ENCODE measurements at regions not wholly inside any gene's neighbourhood (a gene's known extent, or its start where the extent isn't known, plus 50 kb on each side); places are given as distances from the start of the nearest gene placed in this dataset.

DNA sequence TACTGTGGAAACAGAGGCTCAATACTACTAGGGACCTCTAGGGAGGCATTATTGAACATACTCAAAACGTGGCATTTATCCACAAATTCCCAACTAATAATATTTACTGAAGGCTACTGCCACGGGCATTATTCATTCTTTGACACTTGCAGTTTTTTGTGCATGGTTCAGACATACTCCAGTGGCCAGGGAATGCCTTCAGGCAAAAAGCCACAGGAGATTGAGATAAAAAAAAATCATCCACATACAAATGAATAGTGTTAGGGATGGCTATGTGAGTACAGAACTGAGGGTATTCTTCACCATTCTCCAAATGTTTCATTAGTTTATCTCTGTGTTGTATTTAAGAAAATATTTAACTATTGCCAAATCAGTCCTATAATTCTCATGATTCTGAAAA lies 974.9 kb upstream of the PIK3C3 start:
- Histone ChIP-seq H3K9ac (ENCODE audit: low read depth in 1 of 2, low read length in 2 of 2) (no peak overlapping the region), H3K4me3 (ENCODE audit: low read depth in 1 of 3, low read length in 3 of 3) (no peak overlapping the region), H3K36me3 (ENCODE audit: control insufficient read depth in 4 of 4, insufficient read depth in 3 of 4, low read depth in 1 of 4, low read length in 3 of 4) (no peaks in the 10 kb centered on the region), H3K27me3 (ENCODE audit: control insufficient read depth in 4 of 4, insufficient read depth in 4 of 4, low read length in 3 of 4) (no peaks in the 10 kb centered on the region), H3K9me3 (ENCODE audit: control insufficient read depth in 4 of 4, low read length in 3 of 4) (peaks cover 0 to 2% (median 0%) of the 10 kb centered on the region in 4 donors), H3K27ac (ENCODE audit: low read depth in 1 of 2, low read length in 2 of 2) (no peak overlapping the region), H3K4me1 (ENCODE audit: control insufficient read depth in 4 of 4, insufficient read depth in 4 of 4, low read length in 3 of 4) (peaks cover 0 to 1% (median 0%) of the 10 kb centered on the region in 4 donors)
- no peak for DNase-seq (ENCODE audit: low spot score)
- TF ChIP-seq RAD21 (IDR thresholded peaks at IDR 0.05) (no peak), FOXA2 (IDR thresholded peaks at IDR 0.05) (no peak), FOXA1 (IDR thresholded peaks at IDR 0.05) (no peak), SP1 (IDR thresholded peaks at IDR 0.05) (no peak), TAF1 (conservative IDR thresholded peaks at IDR 0.05) (no peak), GABPA (IDR thresholded peaks at IDR 0.05 in 1 of 2, conservative IDR thresholded peaks at IDR 0.05 in 1 of 2) (no peak), YY1 (IDR thresholded peaks at IDR 0.05) (no peak), EGR1 (IDR thresholded peaks at IDR 0.05; ENCODE audit: low read depth in 2 of 2) (no peak), JUND (IDR thresholded peaks at IDR 0.05) (no peak), RXRA (IDR thresholded peaks at IDR 0.05) (no peak)
- TF ChIP-seq, protein P1, sequence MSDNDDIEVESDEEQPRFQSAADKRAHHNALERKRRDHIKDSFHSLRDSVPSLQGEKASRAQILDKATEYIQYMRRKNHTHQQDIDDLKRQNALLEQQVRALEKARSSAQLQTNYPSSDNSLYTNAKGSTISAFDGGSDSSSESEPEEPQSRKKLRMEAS (IDR thresholded peaks at IDR 0.05) = no peak
- TF ChIP-seq, protein P2, sequence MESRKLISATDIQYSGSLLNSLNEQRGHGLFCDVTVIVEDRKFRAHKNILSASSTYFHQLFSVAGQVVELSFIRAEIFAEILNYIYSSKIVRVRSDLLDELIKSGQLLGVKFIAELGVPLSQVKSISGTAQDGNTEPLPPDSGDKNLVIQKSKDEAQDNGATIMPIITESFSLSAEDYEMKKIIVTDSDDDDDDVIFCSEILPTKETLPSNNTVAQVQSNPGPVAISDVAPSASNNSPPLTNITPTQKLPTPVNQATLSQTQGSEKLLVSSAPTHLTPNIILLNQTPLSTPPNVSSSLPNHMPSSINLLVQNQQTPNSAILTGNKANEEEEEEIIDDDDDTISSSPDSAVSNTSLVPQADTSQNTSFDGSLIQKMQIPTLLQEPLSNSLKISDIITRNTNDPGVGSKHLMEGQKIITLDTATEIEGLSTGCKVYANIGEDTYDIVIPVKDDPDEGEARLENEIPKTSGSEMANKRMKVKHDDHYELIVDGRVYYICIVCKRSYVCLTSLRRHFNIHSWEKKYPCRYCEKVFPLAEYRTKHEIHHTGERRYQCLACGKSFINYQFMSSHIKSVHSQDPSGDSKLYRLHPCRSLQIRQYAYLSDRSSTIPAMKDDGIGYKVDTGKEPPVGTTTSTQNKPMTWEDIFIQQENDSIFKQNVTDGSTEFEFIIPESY (IDR thresholded peaks at IDR 0.05) = no peak
- TF ChIP-seq, protein P3, sequence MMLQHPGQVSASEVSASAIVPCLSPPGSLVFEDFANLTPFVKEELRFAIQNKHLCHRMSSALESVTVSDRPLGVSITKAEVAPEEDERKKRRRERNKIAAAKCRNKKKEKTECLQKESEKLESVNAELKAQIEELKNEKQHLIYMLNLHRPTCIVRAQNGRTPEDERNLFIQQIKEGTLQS (IDR thresholded peaks at IDR 0.05) = no peak
- TF ChIP-seq, protein P4, sequence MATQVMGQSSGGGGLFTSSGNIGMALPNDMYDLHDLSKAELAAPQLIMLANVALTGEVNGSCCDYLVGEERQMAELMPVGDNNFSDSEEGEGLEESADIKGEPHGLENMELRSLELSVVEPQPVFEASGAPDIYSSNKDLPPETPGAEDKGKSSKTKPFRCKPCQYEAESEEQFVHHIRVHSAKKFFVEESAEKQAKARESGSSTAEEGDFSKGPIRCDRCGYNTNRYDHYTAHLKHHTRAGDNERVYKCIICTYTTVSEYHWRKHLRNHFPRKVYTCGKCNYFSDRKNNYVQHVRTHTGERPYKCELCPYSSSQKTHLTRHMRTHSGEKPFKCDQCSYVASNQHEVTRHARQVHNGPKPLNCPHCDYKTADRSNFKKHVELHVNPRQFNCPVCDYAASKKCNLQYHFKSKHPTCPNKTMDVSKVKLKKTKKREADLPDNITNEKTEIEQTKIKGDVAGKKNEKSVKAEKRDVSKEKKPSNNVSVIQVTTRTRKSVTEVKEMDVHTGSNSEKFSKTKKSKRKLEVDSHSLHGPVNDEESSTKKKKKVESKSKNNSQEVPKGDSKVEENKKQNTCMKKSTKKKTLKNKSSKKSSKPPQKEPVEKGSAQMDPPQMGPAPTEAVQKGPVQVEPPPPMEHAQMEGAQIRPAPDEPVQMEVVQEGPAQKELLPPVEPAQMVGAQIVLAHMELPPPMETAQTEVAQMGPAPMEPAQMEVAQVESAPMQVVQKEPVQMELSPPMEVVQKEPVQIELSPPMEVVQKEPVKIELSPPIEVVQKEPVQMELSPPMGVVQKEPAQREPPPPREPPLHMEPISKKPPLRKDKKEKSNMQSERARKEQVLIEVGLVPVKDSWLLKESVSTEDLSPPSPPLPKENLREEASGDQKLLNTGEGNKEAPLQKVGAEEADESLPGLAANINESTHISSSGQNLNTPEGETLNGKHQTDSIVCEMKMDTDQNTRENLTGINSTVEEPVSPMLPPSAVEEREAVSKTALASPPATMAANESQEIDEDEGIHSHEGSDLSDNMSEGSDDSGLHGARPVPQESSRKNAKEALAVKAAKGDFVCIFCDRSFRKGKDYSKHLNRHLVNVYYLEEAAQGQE (IDR thresholded peaks at IDR 0.05) = no peak
- TF ChIP-seq, protein P5, sequence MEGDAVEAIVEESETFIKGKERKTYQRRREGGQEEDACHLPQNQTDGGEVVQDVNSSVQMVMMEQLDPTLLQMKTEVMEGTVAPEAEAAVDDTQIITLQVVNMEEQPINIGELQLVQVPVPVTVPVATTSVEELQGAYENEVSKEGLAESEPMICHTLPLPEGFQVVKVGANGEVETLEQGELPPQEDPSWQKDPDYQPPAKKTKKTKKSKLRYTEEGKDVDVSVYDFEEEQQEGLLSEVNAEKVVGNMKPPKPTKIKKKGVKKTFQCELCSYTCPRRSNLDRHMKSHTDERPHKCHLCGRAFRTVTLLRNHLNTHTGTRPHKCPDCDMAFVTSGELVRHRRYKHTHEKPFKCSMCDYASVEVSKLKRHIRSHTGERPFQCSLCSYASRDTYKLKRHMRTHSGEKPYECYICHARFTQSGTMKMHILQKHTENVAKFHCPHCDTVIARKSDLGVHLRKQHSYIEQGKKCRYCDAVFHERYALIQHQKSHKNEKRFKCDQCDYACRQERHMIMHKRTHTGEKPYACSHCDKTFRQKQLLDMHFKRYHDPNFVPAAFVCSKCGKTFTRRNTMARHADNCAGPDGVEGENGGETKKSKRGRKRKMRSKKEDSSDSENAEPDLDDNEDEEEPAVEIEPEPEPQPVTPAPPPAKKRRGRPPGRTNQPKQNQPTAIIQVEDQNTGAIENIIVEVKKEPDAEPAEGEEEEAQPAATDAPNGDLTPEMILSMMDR (IDR thresholded peaks at IDR 0.05; ENCODE audit: low read depth, low read length, missing input control) = no peak
- 19% methylated on average over 2 of the region's 2 CpGs for WGBS

DNA sequence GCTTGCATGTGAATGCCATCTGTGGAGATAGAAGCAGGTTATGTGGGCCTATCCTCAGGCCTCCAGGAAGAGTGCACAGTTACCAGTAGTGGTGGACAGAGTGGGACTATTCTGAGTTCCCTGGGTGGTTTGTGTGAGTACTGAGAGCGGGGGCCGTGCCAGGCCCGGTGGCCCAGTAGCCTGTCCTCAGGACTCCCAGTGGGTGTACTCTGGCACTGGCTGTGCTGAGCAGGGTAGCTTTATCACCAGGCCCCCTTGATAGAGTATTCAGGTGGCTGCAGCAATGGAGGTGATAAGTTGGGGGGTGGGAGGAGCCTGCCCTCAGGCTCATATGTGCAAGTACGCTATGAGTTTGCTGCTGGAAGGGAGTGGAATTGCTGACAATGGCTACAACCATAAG lies 979.0 kb upstream of the PIK3C3 start:
- no peak for DNase-seq (ENCODE audit: low spot score)
- no peak overlapping the region for H3K4me3 ChIP-seq (ENCODE audit: low read depth in 1 of 3, low read length in 3 of 3)
- WGBS = 92% methylated on average over 4 of the region's 4 CpGs
- no peaks in the 10 kb centered on the region for H3K4me1 ChIP-seq (ENCODE audit: control insufficient read depth in 4 of 4, insufficient read depth in 4 of 4, low read length in 3 of 4)
- H3K27me3 ChIP-seq (ENCODE audit: control insufficient read depth in 4 of 4, insufficient read depth in 4 of 4, low read length in 3 of 4) = no peaks in the 10 kb centered on the region
- no peak overlapping the region for H3K27ac ChIP-seq (ENCODE audit: low read depth in 1 of 2, low read length in 2 of 2)
- H3K9me3 ChIP-seq (ENCODE audit: control insufficient read depth in 4 of 4, low read length in 3 of 4) = peaks cover 0 to 2% (median 0%) of the 10 kb centered on the region in 4 donors
- H3K9ac ChIP-seq (ENCODE audit: low read depth in 1 of 2, low read length in 2 of 2) = no peak overlapping the region
- H3K36me3 ChIP-seq (ENCODE audit: control insufficient read depth in 4 of 4, insufficient read depth in 3 of 4, low read depth in 1 of 4, low read length in 3 of 4) = no peaks in the 10 kb centered on the region
- TF ChIP-seq EGR1 (IDR thresholded peaks at IDR 0.05; ENCODE audit: low read depth in 2 of 2) = no peak
- TF ChIP-seq, protein P5 (IDR thresholded peaks at IDR 0.05; ENCODE audit: low read depth, low read length, missing input control) = no peak
- no peak for TF ChIP-seq HNF4A (conservative IDR thresholded peaks at IDR 0.05)
- no peak for TF ChIP-seq RXRA (IDR thresholded peaks at IDR 0.05)
- no peak for TF ChIP-seq HNF4G (IDR thresholded peaks at IDR 0.05)
- TF ChIP-seq NR2F2 (IDR thresholded peaks at IDR 0.05) = no peak
- TF ChIP-seq TAF1 (conservative IDR thresholded peaks at IDR 0.05) = no peak
- no peak for TF ChIP-seq FOXA2 (IDR thresholded peaks at IDR 0.05)
- TF ChIP-seq, protein P4 (IDR thresholded peaks at IDR 0.05) = no peak
- no peak for TF ChIP-seq GABPA (IDR thresholded peaks at IDR 0.05 in 1 of 2, conservative IDR thresholded peaks at IDR 0.05 in 1 of 2)
- no peak for TF ChIP-seq JUND (IDR thresholded peaks at IDR 0.05)
- TF ChIP-seq, protein P3 (IDR thresholded peaks at IDR 0.05) = no peak

Data from liver (tissue), 8 donors.